BJ (cell line): ENCODE measurements at regions not wholly inside any gene's neighbourhood (a gene's known extent, or its start where the extent isn't known, plus 50 kb on each side); places are given as distances from the start of the nearest gene placed in this dataset.
"Not testable (repeated sequence)": the region's sequence is repeated elsewhere in the genome, so short reads cannot be mapped to it uniquely, and the experiment has no call there.

ENCODE experiments used
- CTCF ChIA-PET: fragments of 350-600 bp; formaldehyde crosslinking; extraction: SDS; loops from one replicate; lab custom pipeline; 2021; ENCODE audit warnings: antibody characterized with exemption, inconsistent platforms; lab: Yijun Ruan, JAX
- POLR2A ChIA-PET: fragments of 300-600 bp; sonication (Branson Sonifier 250); formaldehyde crosslinking; extraction: SDS; loops from one replicate; lab custom pipeline; 2021; ENCODE audit warnings: antibody characterized with exemption; lab: Charles Lee
- DNase-seq: peaks from one replicate; pipeline ENCODE4 v3.0.0-alpha.2; 2011; ENCODE audit warnings: low read depth
- H3K27me3 ChIP-seq: 2 replicates; pipeline ENCODE4 v1.6.0; 2011; ENCODE audit warnings: low read length; ENCODE audit not compliant: control insufficient read depth, insufficient read depth
- H3K36me3 ChIP-seq: 2 replicates; pipeline ENCODE4 v1.5.1; 2011; ENCODE audit warnings: low read length; ENCODE audit not compliant: control insufficient read depth, insufficient read depth
- H3K4me3 ChIP-seq: 2 replicates; pipeline ENCODE4 v1.5.1; 2011; ENCODE audit warnings: low read depth, mild to moderate bottlenecking, control low read depth, low read length

GRCh38 chr16:16448423-16448822 is 69.5 kb downstream of the NPIPA7 start:
- CTCF ChIA-PET, H3K36me3 ChIP-seq, H3K4me3 ChIP-seq, DNase-seq, POLR2A ChIA-PET, H3K27me3 ChIP-seq: not testable (repeated sequence)

DNA sequence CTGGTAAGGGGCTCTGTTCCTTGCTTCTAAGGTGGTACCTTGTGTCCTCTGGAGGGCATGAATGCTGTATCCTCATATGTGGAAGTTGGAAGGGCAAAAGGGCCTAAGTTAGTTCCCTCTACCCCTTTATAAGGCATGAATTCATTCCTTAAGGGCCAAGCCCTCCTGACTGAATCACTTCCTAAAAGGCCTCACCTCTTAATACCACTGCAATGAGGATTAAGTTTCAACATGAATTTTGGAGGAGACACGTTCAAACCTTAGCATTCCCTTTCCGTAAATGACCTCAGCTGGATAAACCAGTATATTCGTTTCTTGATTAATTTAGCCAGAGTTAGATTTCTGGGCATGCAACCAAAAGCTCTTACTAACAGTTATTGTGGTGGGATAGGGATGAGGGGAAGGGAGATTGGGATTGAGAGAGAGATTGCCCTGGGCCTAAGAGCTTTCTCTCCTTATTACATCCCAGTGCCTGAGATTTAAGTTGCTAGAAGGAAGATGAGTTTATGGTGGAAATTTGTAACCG is 70.8 kb downstream of the NPIPA7 start:
- H3K36me3 ChIP-seq, DNase-seq, CTCF ChIA-PET, H3K4me3 ChIP-seq, H3K27me3 ChIP-seq, POLR2A ChIA-PET: not testable (repeated sequence)

- H3K4me3 ChIP-seq, DNase-seq, H3K27me3 ChIP-seq, H3K36me3 ChIP-seq, POLR2A ChIA-PET, CTCF ChIA-PET: not testable (repeated sequence)
These were observed 72.9 kb downstream of the NPIPA7 start for GRCh38 chr16:16451721-16452410.

DNA sequence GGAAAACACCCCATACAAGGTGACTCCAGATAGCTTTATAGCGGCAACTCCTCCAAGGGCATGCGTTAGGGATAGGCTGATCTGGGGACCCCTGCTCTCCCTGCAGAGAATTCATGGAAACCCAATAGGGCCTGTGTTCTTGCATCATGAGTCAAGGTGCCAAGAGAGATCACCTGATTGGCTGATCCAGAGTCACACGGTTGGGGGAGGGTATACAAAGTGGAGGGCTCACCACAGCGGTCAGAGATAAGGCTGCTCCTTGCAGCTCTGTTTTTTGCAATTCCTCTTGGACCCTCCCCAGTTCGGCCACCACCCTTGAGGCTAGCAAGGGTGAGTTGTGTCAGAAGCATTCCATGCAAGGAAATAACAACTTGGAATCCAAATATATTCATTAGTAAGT is 79.6 kb downstream of the NPIPA7 start:
- CTCF ChIA-PET, H3K27me3 ChIP-seq, H3K4me3 ChIP-seq, DNase-seq, H3K36me3 ChIP-seq, POLR2A ChIA-PET: not testable (repeated sequence)

DNA sequence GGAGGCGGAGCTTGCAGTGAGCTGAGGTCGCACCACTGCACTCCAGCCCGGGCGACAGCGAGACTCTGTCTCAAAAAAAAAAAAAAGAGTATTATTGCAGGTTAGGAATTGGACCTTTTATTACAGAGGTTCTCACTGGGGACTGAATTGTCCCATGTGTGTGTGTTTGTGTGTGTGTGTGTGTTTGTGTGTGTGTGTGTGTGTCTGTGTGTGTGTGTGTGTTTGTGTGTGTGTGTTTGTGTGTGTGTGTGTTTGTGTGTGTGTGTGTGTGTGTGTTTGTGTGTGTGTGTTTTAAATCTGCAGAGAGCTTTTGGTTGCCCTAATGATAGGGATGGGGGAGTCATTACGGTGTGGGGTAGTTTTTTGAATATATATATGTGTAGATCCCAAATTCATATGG is 84.9 kb downstream of the NPIPA7 start:
- DNase-seq, H3K36me3 ChIP-seq, POLR2A ChIA-PET, H3K27me3 ChIP-seq, H3K4me3 ChIP-seq, CTCF ChIA-PET: not testable (repeated sequence)

- H3K36me3 ChIP-seq, H3K4me3 ChIP-seq, POLR2A ChIA-PET, CTCF ChIA-PET, DNase-seq, H3K27me3 ChIP-seq: not testable (repeated sequence)
These were observed 110.0 kb downstream of the NPIPA7 start for GRCh38 chr16:16488919-16489318.

- H3K4me3 ChIP-seq, CTCF ChIA-PET, DNase-seq, H3K27me3 ChIP-seq, H3K36me3 ChIP-seq, POLR2A ChIA-PET: not testable (repeated sequence)
These were observed 110.5 kb downstream of the NPIPA7 start for GRCh38 chr16:16489466-16489865.

GRCh38 chr16:16494114-16494513 is 115.2 kb downstream of the NPIPA7 start:
- H3K27me3 ChIP-seq, CTCF ChIA-PET, H3K4me3 ChIP-seq, DNase-seq, H3K36me3 ChIP-seq, POLR2A ChIA-PET: not testable (repeated sequence)

DNA sequence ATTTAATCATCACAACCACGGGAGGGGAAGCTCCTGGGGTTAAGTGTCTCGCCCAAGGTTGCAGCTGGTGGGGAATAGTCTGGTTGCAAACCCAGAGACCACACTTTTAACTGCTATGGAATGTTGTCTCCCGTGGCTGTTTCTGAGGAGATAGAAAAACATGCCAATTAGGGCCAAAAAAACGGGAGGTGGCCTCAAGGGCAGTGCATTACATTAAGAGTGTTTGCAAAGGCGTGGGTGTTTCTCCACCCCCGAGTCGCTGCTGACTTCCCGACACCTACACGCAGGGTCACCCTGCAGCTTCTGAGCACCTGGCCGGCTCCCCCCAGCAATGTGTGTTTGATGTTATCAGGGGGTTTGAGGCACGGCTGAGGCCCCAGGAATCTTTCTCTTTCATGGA is 116.1 kb downstream of the NPIPA7 start:
- CTCF ChIA-PET, H3K4me3 ChIP-seq, DNase-seq, H3K36me3 ChIP-seq, POLR2A ChIA-PET, H3K27me3 ChIP-seq: not testable (repeated sequence)

GRCh38 chr16:16499875-16500274 is 120.9 kb downstream of the NPIPA7 start:
- H3K27me3 ChIP-seq, H3K36me3 ChIP-seq, POLR2A ChIA-PET, CTCF ChIA-PET, H3K4me3 ChIP-seq, DNase-seq: not testable (repeated sequence)

DNA sequence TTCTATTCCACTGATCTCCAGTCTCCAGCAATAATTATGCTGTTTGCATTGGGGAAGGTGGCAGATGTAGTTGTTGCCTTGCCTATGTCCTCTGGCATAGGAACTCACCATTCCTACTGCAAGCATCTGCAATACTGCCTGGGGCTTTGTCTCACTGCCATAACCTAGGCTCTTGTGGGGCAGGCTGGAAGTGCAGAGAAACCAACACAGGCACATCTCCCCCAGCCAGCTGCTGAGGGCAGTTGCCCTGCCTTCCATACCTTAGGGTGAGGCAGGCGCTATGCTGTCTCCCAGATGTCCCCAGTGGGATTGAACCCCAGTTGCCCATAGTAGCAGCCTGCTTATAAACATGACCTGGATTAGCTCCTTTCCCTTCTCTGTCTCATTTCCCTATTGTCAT is 128.1 kb downstream of the NPIPA7 start:
- H3K27me3 ChIP-seq, H3K36me3 ChIP-seq, CTCF ChIA-PET, H3K4me3 ChIP-seq, DNase-seq, POLR2A ChIA-PET: not testable (repeated sequence)

GRCh38 chr16:16508344-16508743 is 129.4 kb downstream of the NPIPA7 start:
- H3K4me3 ChIP-seq, H3K27me3 ChIP-seq, DNase-seq, CTCF ChIA-PET, H3K36me3 ChIP-seq, POLR2A ChIA-PET: not testable (repeated sequence)

- H3K36me3 ChIP-seq, H3K4me3 ChIP-seq, H3K27me3 ChIP-seq, POLR2A ChIA-PET, DNase-seq, CTCF ChIA-PET: not testable (repeated sequence)
These were observed 140.5 kb downstream of the NPIPA7 start for GRCh38 chr16:16519395-16519794.
